Stimulated activated CD8-positive, alpha-beta memory T cell treated with anti-CD3 and anti-CD28 coated beads, Interleukin-2, amount 100 ng/mL, for 48 hours (primary cell): ENCODE measurements at regions not wholly inside any gene's neighbourhood (a gene's known extent, or its start where the extent isn't known, plus 50 kb on each side); places are given as distances from the start of the nearest gene placed in this dataset.

Experiments used
- DNase-seq, 2 donors: peaks; one replicate each; pipeline ENCODE4 v3.0.0-alpha.2; 2020; ENCODE audit warnings: low read depth in 2 of 2

GRCh38 chr14:104425171-104425681, 154.3 kb upstream of the C14orf180 start:
- no peak for DNase-seq

- DNase-seq: no peak
Measured at GRCh38 chr14:104425763-104426646, 153.6 kb upstream of the C14orf180 start.

DNA sequence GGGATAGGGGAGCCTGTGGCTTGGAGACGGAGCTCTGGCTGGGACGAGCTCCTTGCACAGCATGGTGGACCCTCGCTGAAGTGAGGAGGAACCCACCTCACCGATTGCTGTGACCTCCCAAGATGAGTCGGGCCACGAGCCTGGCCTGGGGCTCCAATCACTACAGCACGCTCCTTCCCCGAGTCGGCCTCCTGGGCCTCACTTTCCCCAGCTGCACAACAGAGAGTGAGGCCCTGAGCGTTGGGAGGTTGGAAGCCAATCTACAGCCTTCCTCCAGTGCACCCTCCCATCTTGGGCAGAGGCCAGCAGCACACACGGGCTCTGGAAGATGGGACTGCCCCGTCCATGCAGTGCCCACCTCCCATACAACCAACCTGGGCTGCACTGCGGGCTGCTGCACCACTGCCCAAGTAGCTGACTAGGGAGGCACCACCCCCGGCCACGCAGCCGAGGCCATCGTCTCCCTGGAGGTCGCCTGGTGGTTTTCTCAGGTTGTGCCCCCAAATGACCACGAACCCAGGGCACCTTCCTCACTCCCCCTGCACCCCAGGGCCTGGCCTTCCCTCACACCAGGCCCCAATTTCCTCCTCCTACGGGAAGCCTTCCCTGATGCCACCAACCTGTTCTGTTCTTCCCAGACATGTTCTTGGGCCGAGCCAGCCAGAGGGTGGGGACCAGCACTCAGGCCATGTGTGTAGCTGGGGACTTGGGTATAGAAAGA, 152.3 kb upstream of the C14orf180 start:
- DNase-seq: no peak

GRCh38 chr14:104428333-104428851, 151.2 kb upstream of the C14orf180 start:
- DNase-seq: no peak

DNA sequence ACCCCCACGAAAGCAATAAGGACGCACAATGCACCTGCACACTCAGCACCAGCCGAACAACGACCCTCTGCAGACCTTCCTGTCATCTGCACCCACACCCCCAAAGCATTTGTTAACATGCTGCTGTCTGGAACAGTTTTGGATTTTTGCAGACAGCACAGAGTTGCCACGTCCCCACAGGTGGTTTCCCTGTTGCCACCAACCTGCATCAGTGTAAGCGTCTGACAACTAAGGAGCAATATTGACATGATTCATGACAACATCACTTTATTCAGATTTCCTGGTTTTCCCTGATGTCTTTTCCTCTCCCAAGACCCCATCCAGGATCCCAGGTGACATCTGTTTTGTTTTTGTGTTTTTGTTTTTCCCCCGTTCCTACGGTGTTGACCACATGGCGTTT, 150.7 kb upstream of the C14orf180 start:
- no peak for DNase-seq

GRCh38 chr14:104429291-104429861, 150.2 kb upstream of the C14orf180 start:
- DNase-seq: no peak

- no peak for DNase-seq
Measured at GRCh38 chr14:104431351-104431928, 148.1 kb upstream of the C14orf180 start.

DNA sequence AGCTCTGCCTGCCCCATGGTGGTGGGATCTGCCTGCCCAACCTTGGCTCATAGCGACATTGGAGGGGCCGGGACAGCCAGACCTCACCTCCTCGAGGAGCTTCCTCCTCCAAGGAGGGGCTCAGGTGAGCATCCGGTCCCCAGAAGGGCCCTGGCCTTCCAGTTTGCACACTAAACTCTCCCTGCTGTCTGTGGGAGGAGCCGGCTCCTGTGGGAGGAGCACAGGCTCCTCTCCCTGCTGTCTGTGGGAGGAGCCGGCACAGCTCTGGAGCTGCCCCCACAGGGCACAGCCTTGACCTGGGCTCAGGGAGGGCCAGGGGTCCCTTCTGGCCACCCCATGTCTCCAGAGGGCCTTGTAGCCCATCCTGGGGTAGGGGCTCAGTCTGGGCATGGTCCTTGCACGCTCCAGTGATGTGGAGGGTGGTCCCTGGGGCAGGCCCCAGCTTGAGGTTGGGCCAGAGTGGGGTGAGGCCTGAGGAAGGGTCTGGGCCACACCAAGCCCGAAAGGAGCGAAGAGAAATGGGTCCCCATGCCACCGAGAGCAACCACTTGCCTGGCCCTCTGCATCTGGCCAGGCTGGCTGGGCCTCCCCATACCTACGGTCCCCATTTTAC, 147.5 kb upstream of the C14orf180 start:
- DNase-seq: no peak

GRCh38 chr14:104432611-104433231, 146.8 kb upstream of the C14orf180 start:
- DNase-seq: no peak

GRCh38 chr14:104433401-104434213, 146.0 kb upstream of the C14orf180 start:
- no peak for DNase-seq

- no peak for DNase-seq
Measured at GRCh38 chr14:104434214-104435076, 145.1 kb upstream of the C14orf180 start.

DNA sequence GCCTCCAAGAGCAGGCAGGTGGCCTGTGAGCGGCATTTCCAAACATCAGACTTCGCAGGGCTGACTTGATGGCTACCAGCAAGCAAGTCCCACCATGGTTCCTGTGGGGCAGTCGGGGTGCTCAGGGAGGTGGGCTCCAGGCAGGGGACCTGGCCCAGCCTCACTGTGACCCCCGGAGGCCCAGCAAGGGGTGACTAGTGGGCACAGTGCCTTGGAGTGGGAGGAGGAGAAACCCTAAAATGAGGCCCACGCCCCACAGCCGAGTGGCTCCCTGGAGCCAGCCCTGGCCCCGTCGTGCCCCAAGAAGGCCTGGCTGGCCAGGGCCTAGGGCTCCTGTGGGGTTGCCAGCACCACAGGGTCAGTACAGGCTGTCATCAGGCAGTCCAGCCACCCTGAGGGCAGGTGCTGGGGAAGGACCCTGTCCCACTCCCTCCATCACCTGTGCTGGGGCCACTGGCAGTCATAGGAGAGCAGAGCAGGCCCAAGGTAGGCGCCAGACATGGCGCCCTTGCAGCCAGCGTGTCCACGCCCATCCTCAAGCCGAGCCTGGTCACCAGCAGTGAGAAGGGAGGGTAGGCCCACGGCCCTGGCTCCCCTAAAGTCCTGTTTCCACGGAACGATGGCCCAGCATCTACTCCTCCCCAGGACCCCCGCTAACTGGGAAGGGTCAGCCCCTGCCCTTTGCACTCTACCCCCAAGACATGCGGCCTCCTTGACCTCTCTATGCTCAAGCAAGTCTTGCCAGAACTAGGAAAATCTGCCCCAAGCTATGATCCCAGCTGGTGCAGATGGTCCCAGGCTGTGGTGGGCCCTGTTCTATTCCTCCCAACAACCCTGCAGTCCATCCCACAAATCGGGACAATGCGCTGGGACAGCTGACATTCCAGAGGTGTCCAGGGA, 144.2 kb upstream of the C14orf180 start:
- DNase-seq: no peak

DNA sequence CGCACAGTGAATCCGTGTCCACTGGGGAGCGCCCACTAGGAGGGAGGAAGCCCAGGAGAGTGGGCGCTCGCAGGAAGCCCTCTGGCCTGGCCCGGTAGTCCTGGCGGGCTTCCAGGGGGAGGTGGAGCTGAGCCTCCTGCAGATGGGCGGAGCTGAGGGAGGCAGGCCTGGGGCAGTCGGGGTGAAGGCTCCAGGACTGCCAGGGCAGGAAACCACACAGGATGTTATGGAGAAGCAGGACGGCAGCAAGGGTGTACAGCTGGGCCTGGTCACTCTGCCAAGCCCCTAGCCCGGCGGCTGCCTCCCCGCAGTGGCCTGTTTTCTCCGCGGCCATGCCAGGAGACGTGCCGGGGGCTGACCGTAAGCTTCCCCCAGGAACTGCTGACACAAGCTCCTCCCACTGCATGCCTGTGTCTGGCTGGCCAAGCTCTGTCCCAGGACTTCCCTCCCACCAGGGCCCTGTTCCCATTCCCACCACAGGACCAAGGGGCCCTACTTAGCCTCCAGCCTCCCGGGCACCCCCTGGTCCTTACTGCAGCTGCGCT, 143.4 kb upstream of the C14orf180 start:
- no peak for DNase-seq

DNA sequence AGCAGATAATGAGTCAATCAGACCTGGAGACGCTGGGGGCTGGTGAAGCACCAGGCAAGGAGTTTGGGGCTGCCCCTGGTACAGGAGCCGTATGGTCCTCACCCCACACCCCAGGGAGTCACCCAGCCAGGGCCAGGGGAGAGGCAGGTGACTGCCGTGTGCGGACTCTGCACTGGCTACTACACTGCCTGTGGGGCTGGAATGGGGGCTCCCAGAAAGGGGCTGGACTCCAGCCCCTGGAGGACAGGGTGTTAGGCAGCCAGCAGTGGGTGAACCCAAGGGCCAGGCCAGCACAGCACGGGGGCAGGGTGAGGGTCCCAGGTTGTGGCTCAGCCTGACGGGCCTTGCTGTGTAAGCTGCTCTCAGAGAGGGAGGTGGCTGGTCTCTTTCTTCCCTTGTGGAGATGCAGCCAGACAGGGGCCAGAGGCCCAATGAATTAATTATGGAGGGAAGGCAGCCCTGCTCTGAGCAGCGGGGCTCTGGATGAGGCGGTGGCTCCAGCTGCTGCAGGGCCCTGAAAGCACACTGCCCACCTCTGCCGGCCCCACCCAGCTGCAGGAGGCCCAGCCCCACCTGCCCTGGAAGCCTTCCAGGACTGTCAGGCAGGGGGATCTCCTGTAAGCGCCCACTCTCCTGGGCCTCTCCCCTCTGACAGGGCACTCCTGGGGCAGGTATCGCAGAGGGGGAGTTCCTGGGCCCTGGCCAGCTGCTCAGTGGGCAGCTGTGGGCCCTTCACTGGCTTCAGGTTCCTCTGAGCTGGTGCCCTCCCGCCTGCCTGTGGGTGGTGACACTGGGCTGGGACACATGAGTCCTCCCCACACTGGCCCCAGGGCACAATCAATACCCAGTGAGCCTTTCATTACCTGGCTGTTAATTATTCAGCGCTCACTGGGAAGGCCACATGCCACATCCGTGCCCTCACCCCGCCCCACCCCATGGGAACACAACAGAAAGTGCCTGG, 142.5 kb upstream of the C14orf180 start:
- DNase-seq: no peak

GRCh38 chr14:104437703-104438102, 141.9 kb upstream of the C14orf180 start:
- no peak for DNase-seq

DNA sequence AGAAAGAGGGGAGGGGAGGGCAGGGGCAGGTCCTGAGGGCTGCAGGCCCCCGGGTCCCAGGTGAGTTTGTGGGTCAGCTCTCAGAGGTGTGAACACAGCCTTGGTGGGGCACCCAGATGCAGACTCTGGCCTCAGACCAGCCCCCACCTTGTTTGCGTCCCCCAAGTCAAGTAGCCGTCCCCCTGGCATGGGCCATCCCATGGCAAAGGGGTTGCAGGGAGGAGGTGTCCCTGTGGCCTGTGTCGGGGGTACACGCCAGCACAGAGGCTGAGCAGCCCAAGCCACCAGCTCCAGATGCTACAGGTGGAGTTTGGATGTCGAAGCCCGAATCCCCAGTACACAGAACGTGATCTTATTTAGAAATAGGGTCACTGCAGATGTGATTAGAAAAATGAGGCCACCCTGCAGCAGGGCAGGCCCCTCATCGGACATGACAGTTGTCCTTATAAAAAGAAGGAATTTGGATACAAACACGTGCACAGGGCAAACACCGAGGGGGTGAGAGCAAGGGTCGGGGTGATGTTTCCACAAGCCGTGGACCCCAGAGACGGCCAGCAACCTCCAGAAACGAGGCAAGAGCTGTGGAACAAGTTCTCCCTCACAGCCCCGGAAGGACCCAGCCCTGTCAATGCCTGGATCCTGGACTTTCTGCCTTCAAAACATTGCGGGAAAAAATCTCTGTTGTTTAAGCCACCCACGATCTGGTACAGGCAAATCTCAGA, 141.2 kb upstream of the C14orf180 start:
- no peak for DNase-seq
